Keratinocyte (primary cell): ENCODE measurements at regions not wholly inside any gene's neighbourhood (a gene's known extent, or its start where the extent isn't known, plus 50 kb on each side); places are given as distances from the start of the nearest gene placed in this dataset.

Experiments used
- DNase-seq: peaks from one replicate; pipeline ENCODE4 v3.0.0-alpha.2; 2011; ENCODE audit warnings: low read depth, missing footprints, low spot score
- FAIRE-seq: peaks from 2 replicates; lab custom pipeline; 2011; peaks lifted over from hg19 to GRCh38; lab: Jason Lieb, UNC
- H2AFZ ChIP-seq: 2 replicates; pipeline ENCODE4 v1.6.0; 2012; ENCODE audit warnings: low read length, control low read depth, inconsistent platforms; ENCODE audit not compliant: control insufficient read depth
- H3K27ac ChIP-seq: 2 replicates; pipeline ENCODE4 v1.5.1; 2011; ENCODE audit warnings: low read length; ENCODE audit not compliant: control insufficient read depth, insufficient read depth
- H3K27me3 ChIP-seq: 3 replicates; pipeline ENCODE4 v1.6.0; 2011; ENCODE audit warnings: low read length; ENCODE audit not compliant: control insufficient read depth, insufficient read depth; ENCODE audit errors: extremely low read depth
- H3K36me3 ChIP-seq, 2 experiments: 2 replicates in 1 of 2; 3 replicates in 1 of 2; pipeline ENCODE4 v1.5.1; 2011; ENCODE audit warnings: low read length in 2 of 2, mild to moderate bottlenecking in 1 of 2; ENCODE audit not compliant: control insufficient read depth in 2 of 2, insufficient read depth in 2 of 2; ENCODE audit errors: extremely low read depth in 1 of 2
- H3K4me1 ChIP-seq: 3 replicates; pipeline ENCODE4 v1.5.1; 2011; ENCODE audit warnings: low read length; ENCODE audit not compliant: control insufficient read depth, insufficient read depth; ENCODE audit errors: extremely low read depth
- H3K4me2 ChIP-seq: 3 replicates; pipeline ENCODE4 v1.6.0; 2011; ENCODE audit warnings: low read depth, low read length; ENCODE audit not compliant: control insufficient read depth, insufficient read depth; ENCODE audit errors: extremely low read depth
- H3K4me3 ChIP-seq, 3 experiments: fragments of 200-600 bp in 1 of 3; sonication (generic) in 1 of 3; 2 replicates in 2 of 3; 3 replicates in 1 of 3; pipeline ENCODE4 v1.5.1; 2011 to 2016; ENCODE audit warnings: low read length in 3 of 3, mild to moderate bottlenecking in 3 of 3, control low read depth in 2 of 3, inconsistent platforms in 1 of 3, low read depth in 1 of 3, mixed read lengths in 1 of 3, mixed run types in 1 of 3, moderate library complexity in 1 of 3; ENCODE audit not compliant: control insufficient read depth in 2 of 3, insufficient read depth in 2 of 3; ENCODE audit errors: extremely low read depth in 1 of 3
- H3K79me2 ChIP-seq: 2 replicates; pipeline ENCODE4 v1.6.0; 2012; ENCODE audit warnings: low read length; ENCODE audit not compliant: control insufficient read depth, insufficient read depth
- H3K9ac ChIP-seq: 3 replicates; pipeline ENCODE4 v1.6.0; 2011; ENCODE audit warnings: low read length; ENCODE audit not compliant: control insufficient read depth, insufficient read depth; ENCODE audit errors: extremely low read depth
- H3K9me1 ChIP-seq: 3 replicates; pipeline ENCODE4 v1.6.0; 2011; ENCODE audit warnings: low read length; ENCODE audit not compliant: control insufficient read depth, insufficient read depth; ENCODE audit errors: extremely low read depth
- H3K9me3 ChIP-seq: 2 replicates; pipeline ENCODE4 v1.5.1; 2012; ENCODE audit warnings: low read depth, low read length; ENCODE audit not compliant: control insufficient read depth
- H4K20me1 ChIP-seq: 3 replicates; pipeline ENCODE4 v1.6.0; 2011; ENCODE audit warnings: low read length; ENCODE audit not compliant: control insufficient read depth, insufficient read depth; ENCODE audit errors: extremely low read depth
- EZH2 ChIP-seq: IDR thresholded peaks from one replicate; pipeline ENCODE4 v1.6.1; 2012; ENCODE audit warnings: inconsistent platforms, mild to moderate bottlenecking, low read length, moderate library complexity
- dilution Hi-C: fragments of 300-500 bp; cut with MboI; formaldehyde crosslinking; loops from one replicate; pipeline ENCODE4 v1.7.0; 2020; ENCODE audit warnings: low sequenced_read_pairs; ENCODE audit not compliant: extremely low pct_ligation_motif_present
- TF ChIP-seq, protein P1 (sequence below), 3 experiments: IDR thresholded peaks in 1 of 3; conservative IDR thresholded peaks in 1 of 3; optimal IDR thresholded peaks in 1 of 3; 2 replicates in 2 of 3; 3 replicates in 1 of 3; pipeline versions ENCODE3 to v1.5.1; 2011; ENCODE audit warnings: low read length in 3 of 3, mild to moderate bottlenecking in 3 of 3, moderate library complexity in 2 of 3, control low read depth in 1 of 3, inconsistent platforms in 1 of 3; ENCODE audit not compliant: insufficient read depth in 2 of 3; ENCODE audit errors: extremely low read depth in 1 of 3

DNA sequence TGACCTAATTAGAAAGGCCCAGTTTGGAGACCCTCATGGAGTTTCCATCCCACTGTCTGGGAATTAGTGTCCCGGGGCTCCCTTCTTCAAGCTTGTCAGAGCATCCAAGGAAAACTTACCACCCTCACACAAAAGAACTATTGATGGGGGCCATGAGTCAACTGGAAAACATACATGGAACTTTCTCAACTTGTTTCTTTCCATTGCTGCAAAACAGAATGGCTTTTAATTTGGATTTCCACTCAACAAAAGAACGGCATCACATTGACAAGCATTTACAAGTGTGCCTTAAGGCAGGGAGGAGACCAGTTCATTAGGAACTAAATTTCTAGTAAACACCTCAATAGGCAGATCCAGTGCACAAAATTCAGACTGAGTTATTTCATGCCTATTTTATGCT is 289.1 kb upstream of the PREP start:
- FAIRE-seq, result no peak

DNA sequence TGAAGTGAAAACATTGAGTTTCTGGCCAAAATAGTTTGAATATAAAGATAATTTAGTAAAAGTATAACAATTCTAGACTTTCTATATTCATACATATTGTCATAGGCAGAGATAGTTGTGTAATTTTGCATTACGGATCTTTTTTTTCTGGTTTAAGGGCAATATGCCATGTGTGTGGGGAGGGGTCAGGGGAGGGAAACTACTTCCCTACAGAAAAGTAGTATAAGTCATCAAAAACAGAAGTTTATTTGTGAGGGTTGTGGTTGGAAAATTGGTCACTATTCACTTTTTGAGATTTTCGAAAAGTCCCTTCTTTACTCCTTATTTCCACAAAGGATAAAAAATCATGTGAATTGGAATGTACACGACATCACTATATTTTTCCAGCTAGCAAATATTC is 288.2 kb upstream of the PREP start:
- dilution Hi-C loops, result no loop called here
- TF ChIP-seq, protein P1, sequence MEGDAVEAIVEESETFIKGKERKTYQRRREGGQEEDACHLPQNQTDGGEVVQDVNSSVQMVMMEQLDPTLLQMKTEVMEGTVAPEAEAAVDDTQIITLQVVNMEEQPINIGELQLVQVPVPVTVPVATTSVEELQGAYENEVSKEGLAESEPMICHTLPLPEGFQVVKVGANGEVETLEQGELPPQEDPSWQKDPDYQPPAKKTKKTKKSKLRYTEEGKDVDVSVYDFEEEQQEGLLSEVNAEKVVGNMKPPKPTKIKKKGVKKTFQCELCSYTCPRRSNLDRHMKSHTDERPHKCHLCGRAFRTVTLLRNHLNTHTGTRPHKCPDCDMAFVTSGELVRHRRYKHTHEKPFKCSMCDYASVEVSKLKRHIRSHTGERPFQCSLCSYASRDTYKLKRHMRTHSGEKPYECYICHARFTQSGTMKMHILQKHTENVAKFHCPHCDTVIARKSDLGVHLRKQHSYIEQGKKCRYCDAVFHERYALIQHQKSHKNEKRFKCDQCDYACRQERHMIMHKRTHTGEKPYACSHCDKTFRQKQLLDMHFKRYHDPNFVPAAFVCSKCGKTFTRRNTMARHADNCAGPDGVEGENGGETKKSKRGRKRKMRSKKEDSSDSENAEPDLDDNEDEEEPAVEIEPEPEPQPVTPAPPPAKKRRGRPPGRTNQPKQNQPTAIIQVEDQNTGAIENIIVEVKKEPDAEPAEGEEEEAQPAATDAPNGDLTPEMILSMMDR (optimal IDR thresholded peaks at IDR 0.05 in 1 of 3, IDR thresholded peaks at IDR 0.05 in 1 of 3, conservative IDR thresholded peaks at IDR 0.05 in 1 of 3; ENCODE audit: extremely low read depth in 1 of 3, insufficient read depth in 2 of 3, low read length in 3 of 3), result no peak
- TF ChIP-seq EZH2, result no peak
- no peaks in the 10 kb centered on the region for H3K9me1 ChIP-seq
- no peak overlapping the region for H2AFZ ChIP-seq
- DNase-seq (no peak), FAIRE-seq (no peak)
- no peaks in the 10 kb centered on the region for H3K79me2 ChIP-seq
- no peak overlapping the region for H3K4me3 ChIP-seq
- no peak overlapping the region for H3K4me2 ChIP-seq
- H3K4me1 ChIP-seq, result no peaks in the 10 kb centered on the region
- no peaks in the 10 kb centered on the region for H3K27me3 ChIP-seq
- H3K9ac ChIP-seq, result no peak overlapping the region
- no peaks in the 10 kb centered on the region for H3K36me3 ChIP-seq
- no peaks in the 10 kb centered on the region for H4K20me1 ChIP-seq
- no peak overlapping the region for H3K27ac ChIP-seq
- H3K9me3 ChIP-seq, result no peaks in the 10 kb centered on the region

More for the DNA sequence above, 289.1 kb upstream of the PREP start:
- Histone ChIP-seq H3K4me1 (no peaks in the 10 kb centered on the region), H3K9me3 (no peaks in the 10 kb centered on the region), H4K20me1 (no peaks in the 10 kb centered on the region), H3K79me2 (no peaks in the 10 kb centered on the region), H3K4me2 (no peak overlapping the region), H3K4me3 (no peak overlapping the region), H3K9me1 (no peaks in the 10 kb centered on the region), H2AFZ (peak overlapping the region; percentile 25), H3K9ac (no peak overlapping the region), H3K27me3 (no peaks in the 10 kb centered on the region), H3K27ac (no peak overlapping the region), H3K36me3 (no peaks in the 10 kb centered on the region)
- no peak for DNase-seq
- TF ChIP-seq, protein P1 (optimal IDR thresholded peaks at IDR 0.05 in 1 of 3, IDR thresholded peaks at IDR 0.05 in 1 of 3, conservative IDR thresholded peaks at IDR 0.05 in 1 of 3; ENCODE audit: extremely low read depth in 1 of 3, insufficient read depth in 2 of 3, low read length in 3 of 3), result no peak
- no peak for TF ChIP-seq EZH2
- dilution Hi-C loops, result no loop called here
